ENCODE measurements at regions not wholly inside any gene's neighbourhood (a gene's known extent, or its start where the extent isn't known, plus 50 kb on each side); places are given as distances from the start of the nearest gene placed in this dataset.

DNA sequence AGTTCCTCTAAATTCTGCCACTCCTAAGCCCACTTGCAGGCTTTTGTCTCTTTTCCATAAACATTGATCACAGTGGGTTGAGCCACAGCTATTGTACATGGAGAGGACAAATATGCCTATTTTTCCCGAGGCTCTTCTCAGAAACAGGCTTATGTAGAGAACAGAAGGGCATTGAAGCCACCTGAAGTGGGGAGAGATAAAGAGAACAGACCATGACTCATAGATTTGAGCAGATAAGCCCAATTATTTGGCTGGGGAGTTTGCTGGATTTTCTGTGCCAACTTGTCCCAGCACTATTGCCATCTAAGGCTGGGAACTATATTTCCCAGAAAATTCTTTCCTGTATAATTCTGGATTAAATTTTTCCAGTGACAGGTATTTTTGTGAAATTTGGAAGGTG lies 446.1 kb upstream of the RPS6KA3 start:
- no peak for DNase-seq (ENCODE audit: low read depth)
- TF ChIP-seq, protein P1, sequence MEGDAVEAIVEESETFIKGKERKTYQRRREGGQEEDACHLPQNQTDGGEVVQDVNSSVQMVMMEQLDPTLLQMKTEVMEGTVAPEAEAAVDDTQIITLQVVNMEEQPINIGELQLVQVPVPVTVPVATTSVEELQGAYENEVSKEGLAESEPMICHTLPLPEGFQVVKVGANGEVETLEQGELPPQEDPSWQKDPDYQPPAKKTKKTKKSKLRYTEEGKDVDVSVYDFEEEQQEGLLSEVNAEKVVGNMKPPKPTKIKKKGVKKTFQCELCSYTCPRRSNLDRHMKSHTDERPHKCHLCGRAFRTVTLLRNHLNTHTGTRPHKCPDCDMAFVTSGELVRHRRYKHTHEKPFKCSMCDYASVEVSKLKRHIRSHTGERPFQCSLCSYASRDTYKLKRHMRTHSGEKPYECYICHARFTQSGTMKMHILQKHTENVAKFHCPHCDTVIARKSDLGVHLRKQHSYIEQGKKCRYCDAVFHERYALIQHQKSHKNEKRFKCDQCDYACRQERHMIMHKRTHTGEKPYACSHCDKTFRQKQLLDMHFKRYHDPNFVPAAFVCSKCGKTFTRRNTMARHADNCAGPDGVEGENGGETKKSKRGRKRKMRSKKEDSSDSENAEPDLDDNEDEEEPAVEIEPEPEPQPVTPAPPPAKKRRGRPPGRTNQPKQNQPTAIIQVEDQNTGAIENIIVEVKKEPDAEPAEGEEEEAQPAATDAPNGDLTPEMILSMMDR (IDR thresholded peaks at IDR 0.05; ENCODE audit: control insufficient read depth, insufficient read depth, low read depth, low read length, missing control alignments), result no peak
- H3K4me3 ChIP-seq (ENCODE audit: control insufficient read depth, low read depth, low read length), result no peak overlapping the region

DNA sequence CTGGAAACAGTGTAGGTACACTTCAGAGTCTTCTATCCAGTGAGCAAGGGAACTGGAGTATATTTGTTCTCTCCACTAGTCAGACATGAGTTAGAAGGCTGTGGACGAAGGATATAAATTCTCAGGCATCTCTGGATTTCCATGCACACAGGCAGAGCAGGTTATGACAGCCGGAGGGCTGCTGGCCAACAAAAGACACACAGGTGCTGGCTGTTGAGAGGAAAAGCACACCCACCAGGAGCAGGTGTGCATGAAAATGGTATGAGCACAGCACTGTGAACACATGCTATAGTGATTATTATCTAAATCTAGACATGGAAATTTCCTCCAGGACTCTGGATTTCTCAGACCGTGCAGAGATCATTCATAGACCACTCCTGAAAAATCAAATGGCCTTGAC lies 444.7 kb upstream of the RPS6KA3 start:
- H3K4me3 ChIP-seq (ENCODE audit: control insufficient read depth, low read depth, low read length), result no peak overlapping the region
- TF ChIP-seq, protein P1 (IDR thresholded peaks at IDR 0.05; ENCODE audit: control insufficient read depth, insufficient read depth, low read depth, low read length, missing control alignments), result no peak
- DNase-seq (ENCODE audit: low read depth), result no peak

DNA sequence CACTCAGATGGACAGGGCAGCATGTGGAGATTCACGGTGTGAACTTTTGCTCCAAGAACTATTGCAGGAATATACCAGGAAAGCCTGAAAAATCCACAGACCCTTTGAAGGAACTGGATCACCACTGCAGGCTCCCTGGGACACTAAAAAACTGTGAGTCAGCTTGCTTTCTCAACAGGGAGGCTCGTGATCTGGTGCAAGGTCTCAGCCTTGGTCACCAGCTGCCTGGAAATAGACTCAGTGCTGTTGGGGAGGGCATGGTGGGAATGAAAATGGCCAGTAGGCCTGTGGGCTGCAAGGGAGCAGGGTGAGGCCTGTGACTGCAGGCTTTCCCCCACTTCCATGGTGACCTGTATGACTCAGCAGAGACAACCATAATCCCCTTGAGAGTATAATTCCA lies 426.4 kb upstream of the RPS6KA3 start:
- TF ChIP-seq, protein P1 (IDR thresholded peaks at IDR 0.05; ENCODE audit: control insufficient read depth, insufficient read depth, low read depth, low read length, missing control alignments), result no peak
- no peak overlapping the region for H3K4me3 ChIP-seq (ENCODE audit: control insufficient read depth, low read depth, low read length)
- no peak for DNase-seq (ENCODE audit: low read depth)

DNA sequence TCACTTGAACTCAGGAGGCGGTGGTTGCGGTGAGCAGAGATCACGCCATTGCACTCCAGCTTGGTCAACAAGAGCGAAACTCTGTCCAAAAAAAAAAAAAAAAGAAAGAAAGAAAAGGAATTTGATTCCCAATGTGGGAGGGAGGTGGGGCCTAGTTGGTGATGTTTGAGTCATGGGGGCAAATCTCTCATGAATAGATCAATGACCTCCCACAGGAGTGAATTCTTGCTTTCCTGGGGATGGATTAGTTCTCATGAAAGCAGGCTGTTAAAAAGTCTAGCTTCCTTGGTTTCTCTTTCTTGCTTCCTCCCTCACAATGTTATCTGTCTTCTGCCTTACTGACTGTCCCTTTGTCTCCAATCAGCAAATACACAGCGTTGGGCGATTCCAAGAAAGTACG lies 419.5 kb upstream of the RPS6KA3 start:
- TF ChIP-seq, protein P1 (IDR thresholded peaks at IDR 0.05; ENCODE audit: control insufficient read depth, insufficient read depth, low read depth, low read length, missing control alignments), result no peak
- no peak for DNase-seq (ENCODE audit: low read depth)
- no peak overlapping the region for H3K4me3 ChIP-seq (ENCODE audit: control insufficient read depth, low read depth, low read length)

DNA sequence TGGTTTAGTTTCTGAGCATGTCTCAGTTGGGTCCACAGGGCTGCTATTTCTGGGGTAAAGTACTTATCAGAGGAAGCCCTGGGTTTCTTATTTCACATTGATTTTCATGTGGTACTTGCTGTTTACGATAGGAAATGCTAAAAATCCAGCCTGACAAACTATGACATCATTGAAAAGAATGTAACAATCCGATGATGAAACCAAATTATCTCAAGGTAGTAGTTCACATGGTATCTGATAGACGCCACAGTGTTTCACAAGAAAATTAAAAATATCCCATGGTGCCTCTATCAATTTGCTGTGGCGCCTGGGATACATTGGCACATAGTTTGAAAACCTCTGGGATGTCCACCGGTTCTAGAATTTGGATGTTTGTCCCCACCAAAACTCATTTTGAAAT lies 418.9 kb upstream of the RPS6KA3 start:
- TF ChIP-seq, protein P1 (IDR thresholded peaks at IDR 0.05; ENCODE audit: control insufficient read depth, insufficient read depth, low read depth, low read length, missing control alignments), result no peak
- DNase-seq (ENCODE audit: low read depth), result no peak
- no peak overlapping the region for H3K4me3 ChIP-seq (ENCODE audit: control insufficient read depth, low read depth, low read length)

DNA sequence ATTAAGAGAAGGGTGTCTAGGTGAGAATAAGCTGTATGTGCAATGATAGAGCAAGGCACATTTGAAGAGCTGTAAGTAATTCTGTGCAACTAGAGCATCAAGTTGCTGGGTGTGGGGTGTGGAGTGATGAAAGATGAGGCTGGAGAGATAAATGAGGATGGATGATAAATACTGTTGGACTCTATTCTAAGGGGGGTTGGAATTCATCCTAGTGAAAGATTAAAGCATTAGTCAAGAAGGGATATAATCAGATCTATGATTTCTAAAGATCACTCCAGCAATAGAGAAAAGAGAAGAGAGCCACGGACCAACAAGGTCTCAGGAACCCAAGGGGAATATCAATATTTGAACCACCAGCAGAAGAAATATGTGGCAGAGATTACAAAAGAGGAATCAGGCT lies 415.0 kb upstream of the RPS6KA3 start:
- no peak overlapping the region for H3K4me3 ChIP-seq (ENCODE audit: control insufficient read depth, low read depth, low read length)
- TF ChIP-seq, protein P1 (IDR thresholded peaks at IDR 0.05; ENCODE audit: control insufficient read depth, insufficient read depth, low read depth, low read length, missing control alignments), result no peak
- no peak for DNase-seq (ENCODE audit: low read depth)

DNA sequence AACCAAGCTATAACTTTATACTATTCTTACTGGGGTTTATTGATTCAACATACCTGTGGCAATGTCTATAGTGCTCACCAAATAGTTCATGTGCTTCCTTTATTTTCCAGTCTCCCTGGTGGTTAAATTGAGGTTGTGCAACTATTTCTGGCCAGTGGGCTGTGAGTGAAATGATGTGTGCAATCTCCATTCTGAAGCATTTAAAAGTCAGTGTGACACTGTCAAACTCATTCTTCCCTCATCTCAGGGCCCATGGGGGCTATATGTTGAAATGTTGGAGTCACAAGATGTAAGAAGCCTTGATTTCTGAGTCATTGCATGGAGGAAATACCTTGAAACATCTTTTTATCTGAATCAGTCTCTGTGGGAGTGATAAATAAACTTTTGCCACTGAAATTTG lies 414.3 kb upstream of the RPS6KA3 start:
- H3K4me3 ChIP-seq (ENCODE audit: control insufficient read depth, low read depth, low read length), result no peak overlapping the region
- TF ChIP-seq, protein P1 (IDR thresholded peaks at IDR 0.05; ENCODE audit: control insufficient read depth, insufficient read depth, low read depth, low read length, missing control alignments), result no peak

More for the DNA sequence above, 414.3 kb upstream of the RPS6KA3 start:
- DNase-seq (ENCODE audit: low read depth), result no peak
